Progenitor cell of endocrine pancreas (in vitro differentiated cells): ENCODE measurements at regions not wholly inside any gene's neighbourhood (a gene's known extent, or its start where the extent isn't known, plus 50 kb on each side); places are given as distances from the start of the nearest gene placed in this dataset.

Experiments used
- DNase-seq: peaks from one replicate; pipeline ENCODE4 v3.0.0; 2021; ENCODE audit warnings: low spot score; ENCODE audit not compliant: unreplicated experiment
- H3K27ac Mint-ChIP-seq: 2 replicates; pipeline ENCODE4 v1.8.0; 2021; ENCODE audit warnings: mild to moderate bottlenecking, moderate library complexity, mixed read lengths
- H3K27me3 Mint-ChIP-seq: 2 replicates; pipeline ENCODE4 v1.8.0; 2021; ENCODE audit warnings: mixed read lengths
- H3K36me3 Mint-ChIP-seq: 2 replicates; pipeline ENCODE4 v1.8.0; 2022; ENCODE audit warnings: mixed read lengths; ENCODE audit not compliant: insufficient read depth
- H3K4me1 Mint-ChIP-seq: 2 replicates; pipeline ENCODE4 v1.8.0; 2021; ENCODE audit warnings: low read depth, mixed read lengths
- H3K4me3 Mint-ChIP-seq: 2 replicates; pipeline ENCODE4 v1.8.0; 2021; ENCODE audit warnings: low read depth, mild to moderate bottlenecking, moderate library complexity, mixed read lengths
- H3K9me3 Mint-ChIP-seq: 2 replicates; pipeline ENCODE4 v1.8.0; 2021; ENCODE audit warnings: low read depth, mixed read lengths
- CTCF ChIP-seq: fragments of 200-600 bp; sonication (generic); IDR thresholded peaks from one replicate; pipeline ENCODE4 v1.5.0; 2021; ENCODE audit warnings: antibody characterized with exemption, mild to moderate bottlenecking; ENCODE audit not compliant: unreplicated experiment

GRCh38 chr19:30652751-30653150 is 280.6 kb downstream of the ZNF536 start:
- Mint-ChIP-seq H3K27ac (no peak overlapping the region), H3K4me3 (no peak overlapping the region), H3K36me3 (no peaks in the 10 kb centered on the region), H3K9me3 (no peaks in the 10 kb centered on the region), H3K27me3 (peaks cover 33% of the 10 kb centered on the region), H3K4me1 (peaks cover 25% of the 10 kb centered on the region)
- no peak for TF ChIP-seq CTCF
- no peak for DNase-seq

- no peak for TF ChIP-seq CTCF
- H3K4me3 Mint-ChIP-seq, result no peak overlapping the region
- H3K36me3 Mint-ChIP-seq, result no peaks in the 10 kb centered on the region
- H3K27me3 Mint-ChIP-seq, result peaks cover 38% of the 10 kb centered on the region
- no peaks in the 10 kb centered on the region for H3K9me3 Mint-ChIP-seq
- DNase-seq, result no peak
- H3K27ac Mint-ChIP-seq, result peak overlapping the region; percentile 77
- H3K4me1 Mint-ChIP-seq, result peaks cover 29% of the 10 kb centered on the region
Measured at GRCh38 chr19:30651691-30652090, 279.5 kb downstream of the ZNF536 start.

GRCh38 chr19:30651066-30651465 is 278.9 kb downstream of the ZNF536 start:
- Mint-ChIP-seq H3K36me3 (no peaks in the 10 kb centered on the region), H3K27ac (peak overlapping the region; percentile 87), H3K27me3 (peaks cover 42% of the 10 kb centered on the region), H3K9me3 (no peaks in the 10 kb centered on the region), H3K4me3 (no peak overlapping the region), H3K4me1 (peaks cover 29% of the 10 kb centered on the region)
- no peak for DNase-seq
- TF ChIP-seq CTCF, result no peak

GRCh38 chr19:30649934-30650614 is 277.9 kb downstream of the ZNF536 start:
- DNase-seq, result no peak
- H3K4me3 Mint-ChIP-seq, result no peak overlapping the region
- H3K9me3 Mint-ChIP-seq, result no peaks in the 10 kb centered on the region
- H3K4me1 Mint-ChIP-seq, result peaks cover 29% of the 10 kb centered on the region
- H3K36me3 Mint-ChIP-seq, result no peaks in the 10 kb centered on the region
- peaks cover 36% of the 10 kb centered on the region for H3K27me3 Mint-ChIP-seq
- no peak overlapping the region for H3K27ac Mint-ChIP-seq
- TF ChIP-seq CTCF, result peak; percentile 86

- Mint-ChIP-seq H3K27ac (no peak overlapping the region), H3K4me1 (peaks cover 29% of the 10 kb centered on the region)
Measured at GRCh38 chr19:30648866-30649862, 277.0 kb downstream of the ZNF536 start.

More at GRCh38 chr19:30648866-30649862, 277.0 kb downstream of the ZNF536 start:
- H3K36me3 Mint-ChIP-seq, result no peaks in the 10 kb centered on the region
- H3K4me3 Mint-ChIP-seq, result no peak overlapping the region
- TF ChIP-seq CTCF, result no peak
- DNase-seq, result no peak
- H3K27me3 Mint-ChIP-seq, result peaks cover 34% of the 10 kb centered on the region
- no peaks in the 10 kb centered on the region for H3K9me3 Mint-ChIP-seq
